Loucy (cell line): ENCODE measurements at regions not wholly inside any gene's neighbourhood (a gene's known extent, or its start where the extent isn't known, plus 50 kb on each side); places are given as distances from the start of the nearest gene placed in this dataset.

Experiments used
- CTCF ChIP-seq: fragments of 200-600 bp; sonication (generic); conservative IDR thresholded peaks from 2 replicates; pipeline ENCODE4 v1.5.1; 2014; ENCODE audit warnings: mild to moderate bottlenecking, antibody characterized with exemption, low read length
- EZH2phosphoT487 ChIP-seq: fragments of 200-600 bp; IDR thresholded peaks from 2 replicates; pipeline ENCODE4 v1.6.1; 2018; ENCODE audit warnings: antibody characterized with exemption, mild to moderate bottlenecking, moderate library complexity, borderline replicate concordance

- TF ChIP-seq CTCF (no peak), EZH2phosphoT487 (no peak)
Measured at GRCh38 chr18:60975420-60975819, 357.8 kb upstream of the CDH20 start.
